ENCODE measurements at regions not wholly inside any gene's neighbourhood (a gene's known extent, or its start where the extent isn't known, plus 50 kb on each side); places are given as distances from the start of the nearest gene placed in this dataset.

GRCh38 chr18:5049124-5049523 is 147.9 kb downstream of the AKAIN1 start:
- Mint-ChIP-seq H3K4me1 (ENCODE audit: low read depth) (no peaks in the 10 kb centered on the region), H3K9me3 (no peaks in the 10 kb centered on the region), H3K36me3 (ENCODE audit: low read depth) (no peaks in the 10 kb centered on the region), H3K27me3 (peaks cover 3% of the 10 kb centered on the region), H3K27ac (no peak overlapping the region), H3K4me3 (no peak overlapping the region)
- TF ChIP-seq, protein P1, sequence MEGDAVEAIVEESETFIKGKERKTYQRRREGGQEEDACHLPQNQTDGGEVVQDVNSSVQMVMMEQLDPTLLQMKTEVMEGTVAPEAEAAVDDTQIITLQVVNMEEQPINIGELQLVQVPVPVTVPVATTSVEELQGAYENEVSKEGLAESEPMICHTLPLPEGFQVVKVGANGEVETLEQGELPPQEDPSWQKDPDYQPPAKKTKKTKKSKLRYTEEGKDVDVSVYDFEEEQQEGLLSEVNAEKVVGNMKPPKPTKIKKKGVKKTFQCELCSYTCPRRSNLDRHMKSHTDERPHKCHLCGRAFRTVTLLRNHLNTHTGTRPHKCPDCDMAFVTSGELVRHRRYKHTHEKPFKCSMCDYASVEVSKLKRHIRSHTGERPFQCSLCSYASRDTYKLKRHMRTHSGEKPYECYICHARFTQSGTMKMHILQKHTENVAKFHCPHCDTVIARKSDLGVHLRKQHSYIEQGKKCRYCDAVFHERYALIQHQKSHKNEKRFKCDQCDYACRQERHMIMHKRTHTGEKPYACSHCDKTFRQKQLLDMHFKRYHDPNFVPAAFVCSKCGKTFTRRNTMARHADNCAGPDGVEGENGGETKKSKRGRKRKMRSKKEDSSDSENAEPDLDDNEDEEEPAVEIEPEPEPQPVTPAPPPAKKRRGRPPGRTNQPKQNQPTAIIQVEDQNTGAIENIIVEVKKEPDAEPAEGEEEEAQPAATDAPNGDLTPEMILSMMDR (IDR thresholded peaks at IDR 0.05) = no peak
- ChIA-PET POLR2A (interaction anchor here (1.1 kb wide), 1 partner anchor 61 kb away, joined by 3 read pairs; no protein-coding TSS in a partner anchor), CTCF (interaction anchor here (1.1 kb wide), 1 partner anchor 10 kb away, joined by 3 read pairs; no protein-coding TSS in a partner anchor)
- intact Hi-C loops (cut with micrococcal nuclease) = no loop called here
- DNase-seq (no peak), ATAC-seq (no peak)

- DNase-seq (no peak), ATAC-seq (no peak)
- Mint-ChIP-seq H3K4me1 (ENCODE audit: low read depth) (no peaks in the 10 kb centered on the region), H3K4me3 (no peak overlapping the region), H3K27me3 (peaks cover 7% of the 10 kb centered on the region), H3K9me3 (no peaks in the 10 kb centered on the region), H3K36me3 (ENCODE audit: low read depth) (no peaks in the 10 kb centered on the region), H3K27ac (no peak overlapping the region)
- CTCF ChIA-PET = interaction anchor here (1.5 kb wide), 1 partner anchor 17 kb away, joined by 4 read pairs; no protein-coding TSS in a partner anchor
- TF ChIP-seq, protein P1 (IDR thresholded peaks at IDR 0.05) = no peak
- intact Hi-C loops (cut with micrococcal nuclease) = no loop called here
- POLR2A ChIA-PET = no interaction called here
These were observed 156.6 kb downstream of the AKAIN1 start for GRCh38 chr18:5040476-5040875.

- Mint-ChIP-seq H3K27me3 (peaks cover 4% of the 10 kb centered on the region), H3K9me3 (peaks cover 7% of the 10 kb centered on the region), H3K27ac (no peak overlapping the region), H3K4me3 (no peak overlapping the region), H3K36me3 (ENCODE audit: low read depth) (no peaks in the 10 kb centered on the region), H3K4me1 (ENCODE audit: low read depth) (no peaks in the 10 kb centered on the region)
- ATAC-seq = no peak
- intact Hi-C loops (cut with micrococcal nuclease) = no loop called here
- ChIA-PET POLR2A (no interaction called here), CTCF (interaction anchor here (2.2 kb wide), 1 partner anchor 21 kb away, joined by 6 read pairs; no protein-coding TSS in a partner anchor)
- TF ChIP-seq, protein P1 (IDR thresholded peaks at IDR 0.05) = no peak
- DNase-seq = no peak
These were observed 160.5 kb downstream of the AKAIN1 start for GRCh38 chr18:5036523-5036922.

DNA sequence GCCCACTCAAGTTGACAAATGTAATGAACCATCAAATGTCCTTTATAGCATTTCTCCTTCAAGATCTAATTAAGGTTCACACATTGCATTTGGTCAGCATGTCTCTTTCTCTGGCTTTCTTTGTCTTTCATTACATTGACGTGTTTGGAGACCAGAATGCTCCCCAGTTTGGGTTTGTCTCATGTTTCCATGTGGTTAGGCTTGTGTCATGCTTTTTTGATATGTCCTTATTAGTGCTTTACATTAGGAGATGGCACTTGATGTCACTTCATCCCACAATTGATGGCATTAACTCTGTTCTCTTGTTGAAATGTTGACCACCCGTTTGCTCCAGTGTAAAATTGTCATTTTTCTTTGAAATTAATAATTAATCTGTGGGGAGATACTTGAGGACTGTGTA is 165.8 kb downstream of the AKAIN1 start:
- no peak for ATAC-seq
- CTCF ChIA-PET = interaction anchor here (0.8 kb wide), 1 partner anchor 26 kb away, joined by 3 read pairs; no protein-coding TSS in a partner anchor
- Mint-ChIP-seq H3K4me1 (ENCODE audit: low read depth) (no peaks in the 10 kb centered on the region), H3K27ac (no peak overlapping the region), H3K9me3 (peaks cover 7% of the 10 kb centered on the region), H3K36me3 (ENCODE audit: low read depth) (no peaks in the 10 kb centered on the region), H3K27me3 (peaks cover 2% of the 10 kb centered on the region), H3K4me3 (no peak overlapping the region)
- POLR2A ChIA-PET = no interaction called here
- DNase-seq = no peak
- intact Hi-C loops (cut with micrococcal nuclease) = no loop called here
- TF ChIP-seq, protein P1 (IDR thresholded peaks at IDR 0.05) = no peak

GRCh38 chr18:5030636-5031035 is 166.4 kb downstream of the AKAIN1 start:
- intact Hi-C loops (cut with micrococcal nuclease) = no loop called here
- POLR2A ChIA-PET = no interaction called here

More at GRCh38 chr18:5030636-5031035, 166.4 kb downstream of the AKAIN1 start:
- TF ChIP-seq, protein P1 (IDR thresholded peaks at IDR 0.05) = no peak
- ATAC-seq (no peak), DNase-seq (no peak)
- CTCF ChIA-PET = interaction anchor here (0.8 kb wide), 1 partner anchor 27 kb away, joined by 3 read pairs; no protein-coding TSS in a partner anchor
- H3K9me3 Mint-ChIP-seq = peaks cover 7% of the 10 kb centered on the region
- H3K4me3 Mint-ChIP-seq = no peak overlapping the region
- H3K27ac Mint-ChIP-seq = no peak overlapping the region
- H3K36me3 Mint-ChIP-seq (ENCODE audit: low read depth) = no peaks in the 10 kb centered on the region
- no peaks in the 10 kb centered on the region for H3K4me1 Mint-ChIP-seq (ENCODE audit: low read depth)
- H3K27me3 Mint-ChIP-seq = peaks cover 1% of the 10 kb centered on the region

All from activated CD8-positive, alpha-beta T cell treated with anti-CD3 and anti-CD28 coated beads for 36 hours (primary cell).